Fibroblast of lung (primary cell): ENCODE measurements at regions not wholly inside any gene's neighbourhood (a gene's known extent, or its start where the extent isn't known, plus 50 kb on each side); places are given as distances from the start of the nearest gene placed in this dataset.

Experiments used
- CTCF ChIP-seq, 2 donors: IDR thresholded peaks in 1 of 2; conservative IDR thresholded peaks in 1 of 2; 1 replicate in 1 of 2; 2 replicates in 1 of 2; pipeline ENCODE4 v1.5.1; 2011 to 2012; ENCODE audit warnings: low read length in 2 of 2, control low read depth in 1 of 2, inconsistent platforms in 1 of 2, low read depth in 1 of 2, mild to moderate bottlenecking in 1 of 2
- EZH2 ChIP-seq: IDR thresholded peaks from 2 replicates; pipeline ENCODE4 v1.5.1; 2012; ENCODE audit warnings: low read length, control low read depth, mild to moderate bottlenecking; ENCODE audit errors: missing control alignments

GRCh38 chr3:14318646-14319045 lies 83.8 kb upstream of the SLC6A6 start:
- TF ChIP-seq EZH2, result no peak
- no peak for TF ChIP-seq CTCF (conservative IDR thresholded peaks at IDR 0.05 in 1 of 2, IDR thresholded peaks at IDR 0.05 in 1 of 2; ENCODE audit: low read depth in 1 of 2, low read length in 2 of 2)
